Lung (tissue), 11 donors: ENCODE measurements at regions not wholly inside any gene's neighbourhood (a gene's known extent, or its start where the extent isn't known, plus 50 kb on each side); places are given as distances from the start of the nearest gene placed in this dataset.

Experiments
- ATAC-seq: fragments of 200-7000 bp; cut with Tn5 transposase; one replicate; pipeline ENCODE4 v1.9.1; 2020; ENCODE audit warnings: moderate number of reproducible peaks; ENCODE audit not compliant: insufficient read depth, low FRiP score
- DNase-seq, 3 donors: peaks; one replicate each; pipeline ENCODE4 v3.0.0-alpha.2; 2013 to 2017
- H3K27ac ChIP-seq, 2 donors: one replicate each; pipeline ENCODE4 v1.5.1; 2013; ENCODE audit warnings: mild to moderate bottlenecking in 2 of 2, moderate library complexity in 2 of 2, control low read depth in 1 of 2, inconsistent platforms in 1 of 2, low read depth in 1 of 2, low read length in 1 of 2
- H3K27me3 ChIP-seq, 3 donors: one replicate each; pipeline ENCODE4 v1.5.1; 2013; ENCODE audit warnings: low read length in 2 of 3; ENCODE audit not compliant: control insufficient read depth in 3 of 3, insufficient read depth in 3 of 3
- H3K36me3 ChIP-seq, 4 donors: one replicate each; pipeline ENCODE4 v1.5.1; 2013; ENCODE audit warnings: low read length in 4 of 4, mild to moderate bottlenecking in 1 of 4, moderate library complexity in 1 of 4; ENCODE audit not compliant: control insufficient read depth in 4 of 4, insufficient read depth in 4 of 4
- H3K4me1 ChIP-seq, 5 donors: one replicate each; pipeline ENCODE4 v1.5.1; 2013; ENCODE audit warnings: low read length in 5 of 5, mild to moderate bottlenecking in 2 of 5, moderate library complexity in 1 of 5; ENCODE audit not compliant: control insufficient read depth in 5 of 5, insufficient read depth in 5 of 5
- H3K4me3 ChIP-seq: one replicate; pipeline ENCODE4 v1.5.1; 2013; ENCODE audit warnings: mild to moderate bottlenecking, control low read depth, moderate library complexity
- H3K9ac ChIP-seq, 2 donors: one replicate each; pipeline ENCODE4 v1.5.1; 2013; ENCODE audit warnings: low read length in 2 of 2, control low read depth in 1 of 2; ENCODE audit not compliant: insufficient read depth in 1 of 2
- H3K9me3 ChIP-seq, 4 donors: one replicate each; pipeline ENCODE4 v1.5.1; 2013; ENCODE audit warnings: low read length in 3 of 4, mild to moderate bottlenecking in 1 of 4, moderate library complexity in 1 of 4; ENCODE audit not compliant: control insufficient read depth in 4 of 4, insufficient read depth in 3 of 4
- CTCF ChIP-seq: IDR thresholded peaks from 2 replicates; pipeline ENCODE4 v1.5.1; 2012; ENCODE audit warnings: mild to moderate bottlenecking; ENCODE audit errors: control extremely low read depth, extremely low read depth
- WGBS, 2 donors: extraction: QIAGEN DNeasy Blood & Tissue Kit; methylation state at CpG; one replicate each; pipeline ENCODE4 v1.1.7; 2013; 5-methylcytosine and 5-hydroxymethylcytosine counted together
- donor health status: control.
- donor health status: control.
- donor health status: Bipolar disorder and iron deficiency.
- donor health status: healthy.
- donor health status: DM: yes; HTN: yes; CAD: no.

GRCh38 chr7:152514771-152515105 is 78.9 kb upstream of the KMT2C start:
- Histone ChIP-seq H3K27ac (no peak overlapping the region), H3K36me3 (no peaks in the 10 kb centered on the region), H3K4me1 (no peaks in the 10 kb centered on the region), H3K27me3 (no peaks in the 10 kb centered on the region), H3K9ac (no peak overlapping the region), H3K9me3 (peaks cover 0 to 5% (median 0%) of the 10 kb centered on the region in 4 donors), H3K4me3 (no peak overlapping the region)
- TF ChIP-seq CTCF: no peak
- ATAC-seq: no peak
- DNase-seq: no peak
- 94% methylated on average over 14 of the region's 14 CpGs for WGBS, 2 donors

- no peak overlapping the region for H3K9ac ChIP-seq
- no peaks in the 10 kb centered on the region for H3K9me3 ChIP-seq
- H3K36me3 ChIP-seq: no peaks in the 10 kb centered on the region
- WGBS, 2 donors: 80 to 88% methylated on average over 20 of the region's 20 CpGs
- H3K4me1 ChIP-seq: no peaks in the 10 kb centered on the region
- DNase-seq (no peak), ATAC-seq (no peak)
- no peak overlapping the region for H3K4me3 ChIP-seq
- H3K27me3 ChIP-seq: no peaks in the 10 kb centered on the region
- no peak for TF ChIP-seq CTCF
- H3K27ac ChIP-seq: no peak overlapping the region
Measured at GRCh38 chr7:152513861-152514770, 78.3 kb upstream of the KMT2C start.

- Histone ChIP-seq H3K9ac (no peak overlapping the region), H3K4me3 (no peak overlapping the region), H3K27ac (no peak overlapping the region), H3K27me3 (no peaks in the 10 kb centered on the region), H3K36me3 (no peaks in the 10 kb centered on the region), H3K4me1 (no peaks in the 10 kb centered on the region), H3K9me3 (no peaks in the 10 kb centered on the region)
- ATAC-seq: no peak
- TF ChIP-seq CTCF: no peak
- 15 to 41% methylated on average over 5 of the region's 5 CpGs for WGBS, 2 donors
- DNase-seq: no peak
Measured at GRCh38 chr7:152512706-152513105, 76.9 kb upstream of the KMT2C start.
